ENCODE measurements at regions not wholly inside any gene's neighbourhood (a gene's known extent, or its start where the extent isn't known, plus 50 kb on each side); places are given as distances from the start of the nearest gene placed in this dataset.

- Mint-ChIP-seq H3K36me3 (peaks cover 3 to 15% of the 10 kb centered on the region in 2 donors), H3K9me3 (peaks cover 16 to 25% of the 10 kb centered on the region in 2 donors), H3K4me1 (no peaks in the 10 kb centered on the region), H3K4me3 (no peak overlapping the region), H3K27me3 (peaks cover 0 to 5% of the 10 kb centered on the region in 2 donors), H3K27ac (no peak overlapping the region)
- no peak for ATAC-seq (replicated peaks)
- DNase-seq: no peak
Measured at GRCh38 chr1:30479575-30479974, 243.8 kb downstream of the MATN1 start.

GRCh38 chr1:30478799-30479563 lies 244.4 kb downstream of the MATN1 start:
- H3K27me3 Mint-ChIP-seq: peaks cover 0 to 5% of the 10 kb centered on the region in 2 donors
- no peak for DNase-seq
- no peak for ATAC-seq (replicated peaks)
- H3K4me1 Mint-ChIP-seq: no peaks in the 10 kb centered on the region
- peaks cover 16 to 25% of the 10 kb centered on the region in 2 donors for H3K9me3 Mint-ChIP-seq
- H3K27ac Mint-ChIP-seq: peak overlapping the region; percentile 42
- no peak overlapping the region for H3K4me3 Mint-ChIP-seq
- H3K36me3 Mint-ChIP-seq: peaks cover 3 to 15% of the 10 kb centered on the region in 2 donors

DNA sequence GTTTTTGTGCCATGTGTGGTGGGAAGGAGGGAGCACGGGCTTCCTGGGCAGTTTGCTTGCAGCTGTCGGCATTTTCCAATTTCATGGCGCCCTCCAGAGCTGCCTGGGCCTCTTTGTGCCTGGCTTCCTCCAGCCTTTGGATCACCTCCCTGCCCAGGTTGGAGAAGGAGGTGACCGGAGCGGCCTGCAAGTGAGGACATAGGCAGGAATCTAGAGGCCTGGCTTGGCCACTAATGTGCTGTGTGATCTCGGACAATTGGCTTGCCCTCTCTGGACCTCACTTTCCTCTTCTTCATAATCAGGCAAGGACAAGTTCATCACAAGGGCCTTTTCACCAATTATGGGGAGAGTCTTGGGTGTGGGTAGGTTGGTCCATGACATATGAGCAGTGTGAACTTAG lies 245.1 kb downstream of the MATN1 start:
- Mint-ChIP-seq H3K27me3 (peaks cover 0 to 5% of the 10 kb centered on the region in 2 donors), H3K27ac (no peak overlapping the region), H3K9me3 (peaks cover 16 to 24% of the 10 kb centered on the region in 2 donors), H3K4me1 (no peaks in the 10 kb centered on the region), H3K36me3 (peaks cover 3 to 15% of the 10 kb centered on the region in 2 donors), H3K4me3 (no peak overlapping the region)
- ATAC-seq (replicated peaks) (no peak), DNase-seq (no peak)

DNA sequence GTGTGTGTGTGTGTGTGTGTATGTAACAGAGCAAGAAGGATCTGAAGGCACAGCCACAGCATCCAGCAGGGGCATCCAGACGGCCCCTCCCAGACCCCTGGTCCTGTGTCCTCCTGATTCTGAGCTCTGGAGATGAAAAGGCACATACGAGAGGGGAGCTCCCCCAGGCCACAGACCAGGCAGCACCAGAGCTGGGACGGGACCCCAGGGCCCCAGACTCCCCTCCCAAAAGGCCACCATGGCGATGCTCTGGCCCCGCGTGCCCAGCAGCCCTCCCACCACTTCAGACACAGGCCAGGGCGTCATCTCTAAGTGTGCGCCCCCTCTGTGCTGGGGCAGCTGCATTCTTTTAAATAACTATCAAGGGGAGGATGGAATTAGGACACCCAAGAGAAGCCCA lies 245.8 kb downstream of the MATN1 start:
- Mint-ChIP-seq H3K36me3 (peaks cover 3 to 15% of the 10 kb centered on the region in 2 donors), H3K27me3 (peaks cover 0 to 5% of the 10 kb centered on the region in 2 donors), H3K9me3 (peaks cover 13 to 19% of the 10 kb centered on the region in 2 donors), H3K4me1 (no peaks in the 10 kb centered on the region), H3K4me3 (no peak overlapping the region), H3K27ac (no peak overlapping the region)
- ATAC-seq (replicated peaks) (no peak), DNase-seq (no peak)

GRCh38 chr1:30476911-30477459 lies 246.4 kb downstream of the MATN1 start:
- H3K36me3 Mint-ChIP-seq: peaks cover 2 to 13% of the 10 kb centered on the region in 2 donors
- DNase-seq (no peak), ATAC-seq (replicated peaks) (no peak)
- H3K27ac Mint-ChIP-seq: no peak overlapping the region
- H3K4me1 Mint-ChIP-seq: no peaks in the 10 kb centered on the region
- peaks cover 0 to 5% of the 10 kb centered on the region in 2 donors for H3K27me3 Mint-ChIP-seq
- peaks cover 10 to 15% of the 10 kb centered on the region in 2 donors for H3K9me3 Mint-ChIP-seq
- H3K4me3 Mint-ChIP-seq: no peak overlapping the region

DNA sequence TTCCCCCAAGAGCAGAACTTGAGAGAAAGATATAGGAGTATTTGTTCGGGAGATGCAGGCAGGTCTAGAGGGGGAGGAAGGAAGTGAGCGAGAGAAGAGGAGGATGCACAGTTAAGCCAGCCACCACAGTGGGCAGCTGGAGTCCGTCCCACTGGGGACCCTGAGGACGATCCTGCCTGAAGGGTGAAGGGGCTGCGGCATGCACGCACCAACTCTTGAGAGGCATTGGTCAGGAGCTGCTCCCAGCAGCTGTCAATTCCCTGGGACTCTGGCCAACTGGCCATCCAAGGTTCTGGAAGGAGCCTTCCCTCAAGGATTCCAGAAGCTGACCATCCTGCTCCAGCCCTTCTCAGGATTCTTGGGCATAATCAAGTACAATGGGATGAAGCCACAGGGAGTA lies 246.9 kb downstream of the MATN1 start:
- no peaks in the 10 kb centered on the region for H3K4me1 Mint-ChIP-seq
- H3K9me3 Mint-ChIP-seq: peaks cover 5 to 10% of the 10 kb centered on the region in 2 donors
- peaks cover 0 to 9% of the 10 kb centered on the region in 2 donors for H3K36me3 Mint-ChIP-seq
- no peak for ATAC-seq (replicated peaks)
- no peak overlapping the region for H3K27ac Mint-ChIP-seq
- no peak for DNase-seq
- no peak overlapping the region for H3K4me3 Mint-ChIP-seq
- peaks cover 0 to 5% of the 10 kb centered on the region in 2 donors for H3K27me3 Mint-ChIP-seq

GRCh38 chr1:30475966-30476365 lies 247.4 kb downstream of the MATN1 start:
- DNase-seq: no peak
- no peak overlapping the region for H3K27ac Mint-ChIP-seq
- no peaks in the 10 kb centered on the region for H3K4me1 Mint-ChIP-seq
- peaks cover 5 to 8% of the 10 kb centered on the region in 2 donors for H3K9me3 Mint-ChIP-seq
- no peak for ATAC-seq (replicated peaks)
- peaks cover 0 to 9% of the 10 kb centered on the region in 2 donors for H3K27me3 Mint-ChIP-seq
- no peak overlapping the region for H3K4me3 Mint-ChIP-seq
- peaks cover 0 to 9% of the 10 kb centered on the region in 2 donors for H3K36me3 Mint-ChIP-seq

DNA sequence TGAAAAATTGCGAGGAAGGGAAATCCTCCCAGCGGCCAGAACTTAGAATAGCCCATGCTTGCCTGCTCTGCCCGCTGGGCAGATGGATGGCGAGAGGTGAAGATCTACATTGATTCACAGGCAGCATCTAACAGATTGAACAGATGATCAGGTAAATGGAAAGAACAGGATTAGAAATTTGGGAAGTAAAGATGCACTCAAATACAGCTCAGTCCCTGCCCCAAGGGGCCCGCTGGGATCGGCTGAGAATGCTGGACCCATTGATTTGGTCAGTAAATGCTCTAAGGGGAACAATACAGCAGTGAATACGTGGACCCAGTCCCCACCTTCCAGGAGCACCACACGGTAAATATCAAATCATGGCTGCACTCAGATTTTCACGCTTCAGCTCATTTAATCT lies 248.2 kb downstream of the MATN1 start:
- ATAC-seq (replicated peaks): no peak
- DNase-seq: no peak
- no peaks in the 10 kb centered on the region for H3K4me1 Mint-ChIP-seq
- peaks cover 0 to 3% of the 10 kb centered on the region in 2 donors for H3K36me3 Mint-ChIP-seq
- peaks cover 0 to 9% of the 10 kb centered on the region in 2 donors for H3K27me3 Mint-ChIP-seq
- H3K9me3 Mint-ChIP-seq: peaks cover 0 to 2% of the 10 kb centered on the region in 2 donors
- H3K27ac Mint-ChIP-seq: no peak overlapping the region
- no peak overlapping the region for H3K4me3 Mint-ChIP-seq

GRCh38 chr1:30474818-30475200 lies 248.6 kb downstream of the MATN1 start:
- Mint-ChIP-seq H3K27ac (no peak overlapping the region), H3K36me3 (no peaks in the 10 kb centered on the region), H3K27me3 (peaks cover 0 to 9% of the 10 kb centered on the region in 2 donors), H3K9me3 (no peaks in the 10 kb centered on the region), H3K4me3 (no peak overlapping the region), H3K4me1 (no peaks in the 10 kb centered on the region)
- DNase-seq (no peak), ATAC-seq (replicated peaks) (no peak)

GRCh38 chr1:30473922-30474817 lies 249.2 kb downstream of the MATN1 start:
- no peak for ATAC-seq (replicated peaks)
- Mint-ChIP-seq H3K27ac (no peak overlapping the region), H3K9me3 (no peaks in the 10 kb centered on the region), H3K4me3 (no peak overlapping the region), H3K27me3 (peaks cover 0 to 9% of the 10 kb centered on the region in 2 donors), H3K36me3 (no peaks in the 10 kb centered on the region), H3K4me1 (no peaks in the 10 kb centered on the region)
- no peak for DNase-seq

GRCh38 chr1:30472526-30472925 lies 250.9 kb downstream of the MATN1 start:
- Mint-ChIP-seq H3K27ac (no peak overlapping the region), H3K4me1 (no peaks in the 10 kb centered on the region), H3K9me3 (no peaks in the 10 kb centered on the region), H3K27me3 (peaks cover 0 to 11% of the 10 kb centered on the region in 2 donors), H3K4me3 (no peak overlapping the region), H3K36me3 (no peaks in the 10 kb centered on the region)
- DNase-seq (no peak), ATAC-seq (replicated peaks) (no peak)

- Mint-ChIP-seq H3K9me3 (no peaks in the 10 kb centered on the region), H3K36me3 (no peaks in the 10 kb centered on the region), H3K27me3 (peaks cover 0 to 7% of the 10 kb centered on the region in 2 donors), H3K27ac (no peak overlapping the region), H3K4me1 (no peaks in the 10 kb centered on the region), H3K4me3 (no peak overlapping the region)
- DNase-seq: no peak
- ATAC-seq (replicated peaks): no peak
Measured at GRCh38 chr1:30472009-30472408, 251.4 kb downstream of the MATN1 start.

- DNase-seq: no peak
- no peak overlapping the region for H3K27ac Mint-ChIP-seq
- H3K4me3 Mint-ChIP-seq: no peak overlapping the region
- H3K4me1 Mint-ChIP-seq: no peaks in the 10 kb centered on the region
- H3K27me3 Mint-ChIP-seq: peaks cover 0 to 6% of the 10 kb centered on the region in 2 donors
- H3K36me3 Mint-ChIP-seq: no peaks in the 10 kb centered on the region
- H3K9me3 Mint-ChIP-seq: no peaks in the 10 kb centered on the region
- ATAC-seq (replicated peaks): no peak
Measured at GRCh38 chr1:30471307-30471706, 252.1 kb downstream of the MATN1 start.

DNA sequence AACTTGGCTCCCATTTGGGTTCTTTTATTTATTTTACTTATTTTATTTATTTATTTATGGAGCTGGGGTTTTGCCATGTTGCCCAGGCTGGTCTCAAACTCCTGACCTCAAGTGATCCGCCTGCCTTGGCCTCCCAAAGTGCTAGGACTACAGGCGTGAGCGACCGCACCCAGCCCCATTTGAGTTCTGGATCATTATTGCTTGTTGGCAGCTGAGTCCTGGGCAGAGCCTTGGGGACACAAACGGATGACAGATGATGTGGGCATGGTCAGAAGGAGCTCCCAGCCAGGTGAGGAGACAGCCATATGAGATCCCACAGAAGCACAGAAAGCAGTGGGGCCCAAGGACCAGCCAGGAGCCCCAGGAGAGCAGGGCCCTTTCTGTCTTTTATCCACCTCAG lies 254.0 kb downstream of the MATN1 start:
- ATAC-seq (replicated peaks) (no peak), DNase-seq (no peak)
- no peak overlapping the region for H3K4me3 Mint-ChIP-seq
- no peaks in the 10 kb centered on the region for H3K9me3 Mint-ChIP-seq
- peaks cover 0 to 6% of the 10 kb centered on the region in 2 donors for H3K27me3 Mint-ChIP-seq
- no peaks in the 10 kb centered on the region for H3K4me1 Mint-ChIP-seq
- no peak overlapping the region for H3K27ac Mint-ChIP-seq
- no peaks in the 10 kb centered on the region for H3K36me3 Mint-ChIP-seq
